A204.1 (cell line): ENCODE measurements at regions not wholly inside any gene's neighbourhood (a gene's known extent, or its start where the extent isn't known, plus 50 kb on each side); places are given as distances from the start of the nearest gene placed in this dataset.

ENCODE experiments used
- FAIRE-seq: peaks from 2 replicates; lab custom pipeline; 2012; peaks lifted over from hg19 to GRCh38; lab: Jason Lieb, UNC

DNA sequence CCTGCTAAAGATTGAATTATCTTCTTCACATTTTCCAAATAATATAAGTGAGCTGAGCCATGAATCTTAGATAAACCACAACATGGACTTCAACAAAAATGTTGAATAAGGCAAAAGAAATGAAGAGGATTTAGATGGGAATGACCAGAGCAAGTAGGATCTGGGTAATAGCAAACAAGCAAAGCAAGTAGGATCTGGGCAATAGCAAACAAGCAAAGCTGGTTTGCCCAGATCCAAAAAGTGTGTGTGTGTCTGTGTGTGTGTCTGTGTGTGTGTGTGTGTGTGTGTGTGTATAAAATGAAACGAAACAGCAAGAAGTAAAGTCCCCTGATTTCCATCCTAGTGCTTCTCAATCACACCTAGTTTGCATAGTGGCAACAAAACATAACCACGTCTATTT lies 549.1 kb downstream of the RERGL start:
- no peak for FAIRE-seq

DNA sequence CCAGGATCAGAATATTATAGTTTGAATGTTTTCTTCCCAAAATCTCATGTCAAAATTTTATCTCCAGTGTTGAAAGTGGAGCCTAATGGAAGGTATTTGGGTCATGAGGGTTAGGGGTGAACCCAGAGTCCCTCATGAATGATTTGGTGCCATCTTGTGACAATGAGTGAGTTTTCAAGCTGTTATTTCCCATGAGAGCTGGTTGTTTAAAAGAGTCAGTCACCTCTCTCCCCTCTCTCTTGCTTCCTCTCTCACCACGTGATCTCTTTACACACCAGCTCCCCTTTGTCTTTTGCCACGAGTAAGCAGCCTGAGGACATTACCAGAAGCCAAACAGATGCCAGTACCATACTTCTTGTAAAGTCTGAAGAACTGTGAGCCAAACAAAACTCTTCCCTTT lies 561.6 kb downstream of the RERGL start:
- FAIRE-seq, result no peak

DNA sequence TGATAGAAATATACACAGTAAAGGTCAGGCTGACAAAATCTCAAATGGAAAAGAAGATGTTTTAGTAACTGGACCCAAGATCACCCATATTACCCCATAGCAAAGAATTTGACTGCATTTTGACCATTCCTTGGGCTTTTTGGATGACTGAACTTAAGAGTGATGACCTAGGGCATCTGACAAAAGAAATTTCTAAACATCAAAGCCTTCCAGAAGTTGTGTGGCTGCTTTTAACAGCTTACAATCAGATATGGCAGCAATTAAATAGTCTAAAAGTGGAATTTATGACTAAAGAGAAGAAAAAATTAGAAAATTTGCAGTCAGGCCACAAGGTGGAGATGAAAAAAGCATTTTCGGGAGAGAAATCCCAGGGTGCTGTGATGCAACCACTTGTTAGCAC lies 563.0 kb downstream of the RERGL start:
- FAIRE-seq, result no peak

DNA sequence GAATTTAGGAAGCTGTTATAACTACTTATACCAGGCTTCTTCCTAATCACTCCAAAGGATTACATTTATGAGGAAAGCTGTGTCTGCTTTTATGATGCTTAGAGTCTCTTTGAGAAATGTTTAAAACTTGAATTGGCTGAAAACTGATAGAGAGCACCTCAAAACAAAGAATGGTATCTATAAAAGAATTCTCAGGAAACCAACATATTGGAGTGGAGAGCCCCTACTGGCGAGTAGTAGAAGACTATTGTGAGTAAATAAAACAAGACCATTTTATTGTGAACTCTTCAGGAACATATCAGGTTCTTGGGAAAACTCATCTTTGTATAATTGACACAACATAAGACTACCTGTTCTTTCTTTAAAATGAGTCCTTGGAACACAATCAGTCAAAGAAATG lies 578.6 kb downstream of the RERGL start:
- FAIRE-seq, result no peak

DNA sequence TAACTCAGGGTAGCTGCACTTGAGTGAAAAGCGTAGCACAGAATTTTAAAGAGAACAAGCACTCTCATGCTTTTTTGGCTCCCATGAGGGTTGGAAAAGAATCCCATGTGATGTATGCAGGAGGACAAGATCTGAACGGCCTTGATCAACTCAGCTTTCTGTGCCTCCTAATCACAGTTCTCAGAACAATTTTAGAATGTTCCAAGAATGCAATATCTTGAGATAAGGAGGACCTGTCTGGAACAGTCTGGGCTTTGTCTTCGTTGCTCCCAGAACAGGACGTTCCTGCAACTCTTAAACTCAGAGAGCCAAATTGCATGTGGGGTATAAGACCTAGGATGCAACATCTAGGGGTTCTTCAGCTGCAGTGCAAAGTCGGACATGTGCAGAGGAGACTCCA lies 582.7 kb downstream of the RERGL start:
- no peak for FAIRE-seq

DNA sequence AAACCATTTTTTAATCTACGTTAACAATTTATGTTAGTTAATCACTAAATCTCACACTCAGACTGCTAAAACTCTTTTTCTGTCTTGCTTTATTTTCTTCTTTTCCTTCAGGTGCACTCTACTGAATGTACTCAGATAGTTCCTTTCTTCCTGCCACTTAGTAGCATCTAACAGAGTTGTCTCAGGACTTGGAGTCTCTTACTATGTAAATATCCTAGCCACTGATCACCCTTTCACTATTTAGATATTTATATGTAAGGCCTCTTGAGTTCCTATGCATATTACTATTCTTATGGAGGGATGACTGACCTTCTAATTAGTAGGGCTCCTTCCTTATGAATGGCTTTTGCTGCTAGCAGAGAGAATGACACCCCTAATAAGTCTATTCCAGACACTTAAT lies 586.3 kb downstream of the RERGL start:
- FAIRE-seq, result no peak

DNA sequence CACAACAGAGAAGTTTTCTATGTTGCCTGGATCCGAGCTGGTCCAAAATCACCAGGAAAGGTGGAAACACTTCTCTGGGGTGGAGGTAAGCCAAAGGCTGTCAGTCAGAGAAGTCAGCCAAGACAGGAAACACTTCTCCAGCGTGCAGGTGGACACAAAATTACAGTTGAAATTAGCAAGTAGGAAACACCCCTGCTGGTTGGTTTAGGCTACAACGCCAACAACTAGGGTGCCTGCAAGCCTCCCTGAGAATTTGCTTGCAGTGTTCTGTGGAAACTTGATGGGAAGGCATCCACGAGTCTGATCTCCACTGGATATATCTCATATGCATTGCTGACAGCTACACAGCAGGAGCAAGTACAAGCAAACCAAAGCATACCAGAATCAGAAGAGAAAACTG lies 600.5 kb downstream of the RERGL start:
- no peak for FAIRE-seq

DNA sequence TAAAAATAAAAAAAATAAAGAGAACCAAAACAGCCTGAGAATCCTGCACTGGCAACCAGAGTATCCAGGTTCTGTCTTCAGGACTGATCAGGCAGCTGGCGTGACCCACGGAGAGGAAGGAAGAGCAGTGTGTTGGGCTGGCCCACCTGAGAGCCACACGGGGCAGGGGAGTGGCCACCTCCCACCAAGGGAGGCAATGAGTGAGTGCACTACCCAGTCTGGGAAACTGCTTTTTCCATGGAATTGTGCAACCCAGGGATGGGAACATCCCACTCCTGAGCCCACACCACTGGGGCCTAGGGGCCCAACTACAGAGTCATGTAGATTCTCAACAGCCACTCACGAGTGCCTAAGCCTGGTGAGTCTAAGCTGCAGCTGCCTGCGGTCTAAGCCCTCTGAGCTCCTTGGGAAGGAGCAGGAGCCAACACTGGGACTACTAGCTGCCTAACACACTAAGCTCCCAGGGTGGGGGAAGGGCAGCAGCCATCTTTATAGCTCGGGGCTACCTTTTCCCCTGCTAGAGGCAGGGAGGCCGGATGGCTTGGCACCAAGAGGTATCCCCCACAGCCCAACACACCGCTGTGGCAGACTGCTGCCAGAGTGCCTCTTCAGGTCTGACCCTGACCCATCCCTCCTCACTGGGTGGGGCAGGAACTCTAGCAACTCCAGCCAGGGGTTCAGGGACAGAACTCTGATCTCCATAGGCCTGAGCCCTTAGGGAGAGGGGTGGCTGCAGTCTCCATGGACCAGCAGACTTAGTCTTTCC lies 610.9 kb downstream of the RERGL start:
- FAIRE-seq, result no peak

DNA sequence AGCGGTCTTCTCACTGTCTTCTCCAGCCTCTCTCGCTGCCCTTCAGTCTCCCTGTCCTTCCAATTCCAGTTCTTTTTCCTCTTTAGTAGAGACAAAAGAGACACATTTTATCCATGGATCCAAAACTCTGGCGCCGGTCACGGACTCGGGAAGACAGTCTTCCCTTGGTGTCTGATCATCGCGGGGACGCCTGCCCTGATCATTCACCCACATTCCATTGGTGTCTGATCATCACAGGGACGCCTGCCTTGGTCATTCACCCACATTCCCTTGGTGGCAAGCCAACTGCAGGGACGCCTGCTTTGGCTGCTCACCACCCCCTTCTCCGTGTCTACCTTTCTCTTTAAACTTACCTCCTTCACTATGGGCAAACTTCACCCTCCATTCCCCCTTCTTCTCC lies 619.5 kb downstream of the RERGL start:
- FAIRE-seq, result no peak

DNA sequence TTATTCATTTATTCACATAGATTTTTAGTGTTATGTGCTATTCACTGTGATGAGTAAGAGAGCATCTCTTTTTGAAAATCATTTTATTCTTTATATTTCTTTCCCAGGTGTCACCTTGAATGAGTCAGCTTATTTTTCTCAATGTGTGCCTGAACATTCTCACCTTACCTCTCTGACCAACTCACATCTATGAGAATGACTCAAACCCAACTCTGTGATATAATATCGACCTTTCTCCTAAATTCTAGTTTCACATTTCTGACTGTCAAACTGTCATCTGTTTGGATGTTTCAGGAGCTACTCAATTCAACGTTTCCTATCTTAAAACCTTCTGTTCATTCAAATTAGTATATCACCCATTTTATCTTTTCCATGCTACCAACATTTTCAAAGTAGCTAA lies 630.8 kb downstream of the RERGL start:
- no peak for FAIRE-seq

DNA sequence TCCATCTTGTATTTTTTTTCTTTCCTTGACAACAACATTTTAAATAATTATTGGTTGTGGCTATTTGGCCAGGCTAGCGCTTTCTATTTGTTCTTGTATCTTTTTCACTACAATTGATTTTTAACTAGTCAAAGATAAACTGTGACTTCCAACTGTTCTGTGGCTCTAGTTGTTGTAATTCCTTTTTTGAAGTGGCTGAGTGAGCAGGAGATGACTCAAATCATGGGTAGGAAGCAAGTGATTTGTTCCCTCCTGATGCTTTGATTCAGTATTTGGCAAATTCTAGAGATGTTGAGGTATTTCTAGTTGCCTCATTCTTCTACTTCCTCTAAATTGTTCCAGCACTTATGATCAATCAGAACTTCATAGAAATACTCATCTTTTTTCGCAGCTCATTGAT lies 633.5 kb downstream of the RERGL start:
- FAIRE-seq, result no peak

DNA sequence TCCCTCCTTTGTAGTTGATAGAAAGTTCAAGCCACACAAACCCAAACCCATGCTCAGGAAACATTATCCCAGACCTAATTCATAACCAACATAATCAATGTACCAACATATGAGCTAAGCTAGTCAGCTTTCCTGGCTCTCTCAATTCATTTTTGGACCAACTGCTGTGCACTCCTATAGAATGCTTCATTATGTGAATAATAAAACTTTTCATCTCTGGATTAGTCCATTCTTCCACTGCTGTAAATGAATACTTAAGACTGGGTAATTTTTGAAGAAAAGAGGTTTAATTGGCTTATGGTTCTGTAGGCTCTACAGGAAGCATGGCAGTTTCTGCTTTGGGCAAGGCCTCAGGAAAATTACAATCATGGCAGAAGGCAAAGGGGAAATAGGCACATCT lies 651.9 kb downstream of the RERGL start:
- no peak for FAIRE-seq

DNA sequence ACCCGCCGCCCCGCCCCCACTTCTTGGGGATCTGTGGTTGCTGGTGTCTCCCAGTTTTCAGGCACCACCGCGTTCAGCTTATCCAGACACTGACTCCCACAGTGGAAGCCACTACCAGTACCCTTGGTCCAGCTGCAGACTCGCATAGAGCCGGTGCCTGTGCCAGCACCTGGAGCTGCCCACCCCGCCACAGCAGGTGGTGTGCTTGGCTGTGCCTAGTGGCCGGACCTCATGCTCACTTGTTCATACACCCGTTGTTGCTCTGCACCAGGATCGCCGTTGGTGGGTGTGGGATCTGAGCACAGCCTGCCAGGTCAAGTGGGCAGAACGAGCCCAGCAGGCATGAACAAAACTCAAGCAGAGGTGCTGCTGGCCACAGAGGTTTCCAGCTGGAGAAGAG lies 673.2 kb downstream of the RERGL start:
- FAIRE-seq, result no peak

DNA sequence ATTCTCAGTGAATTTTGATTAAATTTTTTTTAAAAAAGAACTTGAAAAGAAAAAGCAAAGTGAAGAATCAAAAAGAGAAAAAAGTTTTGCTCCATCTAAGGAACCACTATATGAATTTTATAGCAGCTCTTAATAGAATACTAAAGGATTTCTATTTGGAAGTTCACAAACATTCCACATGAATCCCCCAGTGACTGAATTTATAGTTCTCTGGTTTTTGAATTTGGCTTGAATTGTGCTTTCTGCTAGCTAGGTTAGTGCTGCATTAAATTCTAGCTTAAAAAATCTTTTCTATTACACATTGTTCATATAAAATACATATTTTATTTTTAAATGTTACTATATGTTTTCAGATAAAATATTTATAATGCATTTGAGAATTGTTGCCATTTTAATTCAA lies 675.4 kb downstream of the RERGL start:
- no peak for FAIRE-seq

DNA sequence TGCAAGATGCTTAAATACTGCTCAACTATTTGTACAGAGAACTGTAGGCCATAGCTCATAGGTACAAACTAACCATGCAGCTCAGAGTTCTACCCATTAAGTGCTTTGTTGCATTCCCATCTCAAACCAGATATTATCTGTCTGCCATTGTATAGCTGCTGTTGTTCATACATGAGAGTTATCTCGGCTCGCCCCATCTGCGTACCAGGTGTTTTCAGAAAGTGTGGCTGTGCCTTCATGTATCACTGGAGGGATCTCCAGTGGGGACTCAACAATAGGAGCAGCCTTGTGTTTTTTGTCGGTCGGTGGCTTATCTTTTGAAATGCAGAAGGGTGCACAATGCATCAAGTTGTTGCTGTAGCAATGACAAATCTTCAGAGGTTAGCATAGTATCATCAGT lies 678.3 kb downstream of the RERGL start:
- FAIRE-seq, result no peak

DNA sequence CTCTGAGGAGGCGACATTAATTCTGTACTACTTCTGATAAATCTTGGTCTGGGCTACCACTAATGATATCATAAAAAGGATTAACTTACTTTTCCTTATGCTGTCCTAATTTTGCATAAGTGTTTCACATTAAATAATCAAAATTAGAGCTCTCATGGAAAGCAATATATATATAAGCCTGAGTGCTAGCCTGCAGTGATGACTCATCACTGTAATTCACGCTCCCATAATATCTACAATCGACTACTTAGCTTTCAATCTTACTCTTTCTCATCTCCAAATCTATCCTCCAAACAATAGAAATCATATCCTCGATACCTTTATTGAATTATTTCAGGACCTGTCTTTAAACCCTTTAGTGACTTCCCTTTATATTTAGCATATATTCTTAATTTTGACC lies 701.3 kb downstream of the RERGL start:
- FAIRE-seq, result no peak

DNA sequence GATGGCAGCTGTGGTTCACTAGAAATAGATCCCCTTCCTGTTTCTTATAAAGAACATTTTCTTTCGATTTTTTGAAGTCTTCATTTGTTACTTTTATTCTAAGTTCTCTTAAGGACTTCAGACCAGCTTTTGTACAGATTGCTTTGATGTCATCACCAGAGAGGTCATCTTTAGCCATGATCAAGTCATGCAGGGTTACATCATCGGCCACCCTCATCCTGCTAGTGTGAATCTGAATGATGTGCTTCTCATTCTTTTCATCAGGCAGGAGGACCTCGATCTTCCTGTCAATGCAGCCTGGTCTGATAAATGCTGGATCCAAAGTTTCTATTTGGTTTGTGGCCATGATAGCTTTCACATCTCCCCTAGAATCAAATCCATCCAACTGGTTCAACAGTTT lies 706.7 kb downstream of the RERGL start:
- no peak for FAIRE-seq

DNA sequence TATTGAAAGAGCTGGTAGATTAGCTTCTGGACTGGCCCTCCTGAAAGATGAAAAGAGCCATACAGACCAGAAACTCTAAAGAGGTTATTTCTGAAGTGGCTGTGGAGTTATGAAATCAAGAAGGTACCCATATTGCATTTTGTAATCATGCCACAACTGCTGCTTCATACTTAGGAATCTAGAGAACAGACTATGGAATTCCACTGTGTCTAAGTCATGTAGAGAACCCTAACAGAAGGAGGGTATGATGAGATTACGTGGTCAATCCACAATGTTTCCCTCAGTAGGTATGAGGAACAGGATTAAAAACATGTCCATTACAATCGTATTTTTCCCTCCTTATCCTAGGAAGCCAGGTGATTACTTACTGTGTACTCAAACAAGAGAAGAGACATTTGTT lies 708.8 kb downstream of the RERGL start:
- no peak for FAIRE-seq

DNA sequence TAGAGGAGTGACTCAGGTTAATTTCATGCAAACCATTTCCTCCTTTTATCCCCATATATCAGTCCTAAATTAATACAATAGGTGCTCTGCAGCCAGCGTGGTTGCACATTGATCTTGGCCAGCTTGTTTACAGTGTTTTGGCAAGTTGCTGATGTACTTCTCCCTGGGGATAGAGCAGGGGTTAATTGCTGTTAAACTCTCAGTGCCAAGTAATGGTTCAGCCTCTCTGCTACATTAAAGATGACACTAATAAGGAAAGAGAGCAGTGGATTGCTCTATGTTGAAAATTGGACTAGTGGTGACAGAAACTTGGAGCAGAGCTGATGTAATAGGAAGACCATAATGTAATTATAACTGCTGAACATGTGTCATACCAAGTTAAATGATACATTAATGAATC lies 717.5 kb downstream of the RERGL start:
- no peak for FAIRE-seq

DNA sequence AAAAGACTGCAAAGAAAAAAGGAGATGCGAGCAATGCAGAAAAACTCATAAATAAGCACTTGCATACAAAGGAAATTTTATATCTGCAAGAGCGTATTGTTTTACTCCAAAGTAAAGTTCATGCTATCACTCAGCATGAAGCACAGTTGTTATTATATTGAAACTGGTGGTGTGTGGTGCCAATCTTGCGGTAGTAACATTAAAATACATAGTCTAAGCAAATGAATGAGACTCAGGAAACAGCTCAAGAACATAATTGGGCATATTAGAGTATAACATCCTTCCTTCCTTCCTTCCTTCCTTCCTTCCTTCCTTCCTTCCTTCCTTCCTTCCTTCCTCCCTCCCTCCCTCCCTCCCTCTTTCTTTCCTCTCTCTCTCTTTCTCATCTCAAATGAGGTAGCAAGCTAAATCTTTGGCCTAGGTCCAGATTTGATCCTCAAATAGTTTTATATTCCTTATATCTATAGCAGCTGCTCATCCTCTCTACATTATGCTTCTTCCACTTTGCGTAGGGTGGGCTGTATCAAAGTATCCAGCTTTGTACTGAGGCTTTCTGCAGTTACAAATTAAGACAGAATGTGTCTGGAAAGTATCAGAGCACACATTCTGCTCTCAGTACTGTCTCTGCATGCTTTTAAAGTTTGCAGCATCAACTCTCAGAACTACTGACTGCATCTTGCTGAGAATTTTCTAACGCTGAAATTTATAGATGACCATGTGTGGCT lies 718.3 kb downstream of the RERGL start:
- FAIRE-seq, result no peak

DNA sequence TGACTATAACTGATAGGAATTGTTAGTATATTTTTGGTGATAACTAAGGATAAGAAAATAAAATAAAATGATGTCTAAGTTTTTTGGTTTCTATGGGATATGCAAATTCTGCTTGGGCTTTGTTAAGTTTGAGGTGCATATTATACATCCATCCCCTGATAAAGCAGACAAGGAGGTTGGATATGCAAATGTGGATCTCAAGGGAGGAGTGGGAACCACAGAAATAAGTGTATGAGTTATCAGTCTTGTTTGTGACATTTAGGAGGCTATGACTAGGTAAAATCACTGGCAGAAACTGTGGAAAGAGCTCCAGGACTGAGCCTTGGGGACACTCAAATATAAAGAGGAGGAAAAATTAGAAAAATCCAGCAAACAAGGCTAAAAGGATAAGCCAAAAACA lies 719.4 kb downstream of the RERGL start:
- no peak for FAIRE-seq

DNA sequence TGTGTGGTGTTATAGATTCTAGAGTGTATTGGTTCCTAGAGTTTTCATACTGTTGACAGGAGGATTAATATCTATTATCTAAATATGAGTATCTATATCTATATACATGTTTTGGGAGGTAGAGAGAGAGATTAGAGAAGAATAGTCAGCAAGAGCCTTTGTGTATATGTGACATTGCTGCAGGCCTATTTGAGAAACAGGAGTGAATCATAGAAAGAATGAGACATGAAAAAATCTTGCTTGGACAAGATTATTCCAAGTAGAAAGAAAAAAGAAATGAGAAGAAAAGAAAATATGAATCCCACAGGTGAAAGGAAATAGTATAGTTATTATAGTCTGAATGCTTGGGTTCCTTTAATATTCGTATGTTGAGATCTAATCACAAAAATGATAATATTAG lies 720.4 kb downstream of the RERGL start:
- FAIRE-seq, result no peak

DNA sequence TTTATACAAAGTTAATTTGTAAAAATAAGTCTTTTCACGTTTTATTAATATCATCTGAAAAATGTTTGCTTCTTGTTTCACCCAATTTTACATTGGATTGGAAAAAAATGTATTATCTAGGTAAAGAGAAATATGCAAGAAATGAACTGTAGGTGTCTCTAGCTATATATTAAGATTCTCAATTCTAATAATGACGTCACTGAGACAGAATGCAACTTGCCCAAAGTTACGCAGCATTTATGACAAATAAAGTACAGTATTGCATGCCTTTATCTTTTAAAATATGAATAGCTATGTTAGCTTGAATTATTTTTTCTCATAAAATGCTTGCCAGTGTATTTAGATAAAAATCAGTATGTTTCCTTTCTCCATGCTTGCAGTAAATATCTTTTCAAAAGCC lies 728.8 kb downstream of the RERGL start:
- no peak for FAIRE-seq

DNA sequence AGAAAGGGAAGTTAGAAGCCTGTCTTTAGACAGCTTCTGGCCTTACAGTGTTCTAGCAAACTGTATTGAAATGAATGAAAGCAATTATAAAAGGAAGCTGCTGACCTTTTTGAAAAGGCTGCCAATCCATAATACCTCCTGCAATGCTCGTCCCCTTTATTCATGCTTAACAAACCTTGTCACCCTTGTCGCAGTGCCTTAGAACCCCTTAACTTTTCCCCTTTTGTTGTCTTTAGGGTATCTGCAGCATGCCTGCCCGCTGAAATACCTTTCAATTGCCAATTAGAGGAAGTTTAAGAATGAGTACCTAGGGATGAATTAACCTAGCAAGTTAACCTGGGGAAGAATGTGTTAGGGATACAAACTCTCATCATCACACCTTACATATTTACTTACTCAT lies 731.2 kb downstream of the RERGL start:
- no peak for FAIRE-seq
